ENCODE measurements at regions not wholly inside any gene's neighbourhood (a gene's known extent, or its start where the extent isn't known, plus 50 kb on each side); places are given as distances from the start of the nearest gene placed in this dataset.

GRCh38 chr4:23614284-23614892, 275.5 kb downstream of the PPARGC1A start (continued):
- TF ChIP-seq HMGXB4 (CRISPR knock-in tag; IDR thresholded peaks at IDR 0.05; ENCODE audit: borderline replicate concordance in 1 of 2, low read depth in 1 of 2) (no peak), ZNF644 (CRISPR knock-in tag; IDR thresholded peaks at IDR 0.05; ENCODE audit: low read depth) (0 out of 2 replicates have a peak, but pooled peaks have one; percentile 16)

DNA sequence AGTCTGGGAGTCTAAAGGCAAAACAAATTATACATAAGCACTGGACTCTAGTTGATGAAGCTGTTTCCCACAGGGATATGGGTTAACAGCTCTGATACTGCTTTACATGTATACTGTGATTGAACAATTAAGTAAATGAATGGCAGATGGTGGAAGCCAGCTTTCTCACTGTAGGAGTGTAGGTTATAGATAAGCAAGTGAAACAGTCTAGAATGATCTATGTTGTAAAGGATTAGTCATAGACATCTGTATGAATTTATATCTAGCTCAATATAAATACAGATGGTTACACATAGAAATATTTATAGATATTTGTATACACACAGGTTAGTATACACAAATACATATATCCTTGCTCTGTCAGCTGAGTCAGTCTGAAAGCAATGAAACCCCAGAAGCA, 276.1 kb downstream of the PPARGC1A start:
- intact Hi-C loops (cut with micrococcal nuclease; ENCODE audit: unreplicated experiment) = loop anchor here (5.0 kb wide), 1 partner anchor 476 kb away; no protein-coding TSS in a partner anchor
- CTCF ChIA-PET (ENCODE audit: low intra/inter-chr PET ratio, low total read pairs) = no interaction called here
- H2AFZ ChIP-seq (ENCODE audit: low read length) = no peak overlapping the region
- no peak overlapping the region for H3K4me2 ChIP-seq (ENCODE audit: low read depth, low read length)
- in situ Hi-C loops (cut with HindIII; ENCODE audit: extremely low pct_ligation_motif_present, low pct_unique_long_range_greater_than_20kb) = no loop called here
- H3K27me3 ChIP-seq (ENCODE audit: control insufficient read depth in 1 of 2, insufficient read depth in 2 of 2, low read length in 2 of 2) = no peaks in the 10 kb centered on the region
- ATAC-seq (no peak), FAIRE-seq (no peak), DNase-seq (ENCODE audit: low spot score) (no peak)
- no peaks in the 10 kb centered on the region for H3K79me2 ChIP-seq (ENCODE audit: insufficient read depth, low read length)
- H3K27ac ChIP-seq (ENCODE audit: extremely low read length, insufficient read depth, low read length) = no peak overlapping the region
- TF ChIP-seq ZNF713 (CRISPR knock-in tag; IDR thresholded peaks at IDR 0.05) (no peak), ZNF704 (CRISPR knock-in tag; IDR thresholded peaks at IDR 0.05; ENCODE audit: borderline replicate concordance) (no peak), MTF1 (CRISPR knock-in tag; IDR thresholded peaks at IDR 0.05) (no peak), ZNF10 (CRISPR knock-in tag; IDR thresholded peaks at IDR 0.05; ENCODE audit: borderline replicate concordance, low read depth) (no peak), ZNF143 (CRISPR knock-in tag; IDR thresholded peaks at IDR 0.05) (no peak)
- TF ChIP-seq, protein P1, sequence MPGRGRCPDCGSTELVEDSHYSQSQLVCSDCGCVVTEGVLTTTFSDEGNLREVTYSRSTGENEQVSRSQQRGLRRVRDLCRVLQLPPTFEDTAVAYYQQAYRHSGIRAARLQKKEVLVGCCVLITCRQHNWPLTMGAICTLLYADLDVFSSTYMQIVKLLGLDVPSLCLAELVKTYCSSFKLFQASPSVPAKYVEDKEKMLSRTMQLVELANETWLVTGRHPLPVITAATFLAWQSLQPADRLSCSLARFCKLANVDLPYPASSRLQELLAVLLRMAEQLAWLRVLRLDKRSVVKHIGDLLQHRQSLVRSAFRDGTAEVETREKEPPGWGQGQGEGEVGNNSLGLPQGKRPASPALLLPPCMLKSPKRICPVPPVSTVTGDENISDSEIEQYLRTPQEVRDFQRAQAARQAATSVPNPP (CRISPR knock-in tag; IDR thresholded peaks at IDR 0.05) = no peak
- TF ChIP-seq, protein P2, sequence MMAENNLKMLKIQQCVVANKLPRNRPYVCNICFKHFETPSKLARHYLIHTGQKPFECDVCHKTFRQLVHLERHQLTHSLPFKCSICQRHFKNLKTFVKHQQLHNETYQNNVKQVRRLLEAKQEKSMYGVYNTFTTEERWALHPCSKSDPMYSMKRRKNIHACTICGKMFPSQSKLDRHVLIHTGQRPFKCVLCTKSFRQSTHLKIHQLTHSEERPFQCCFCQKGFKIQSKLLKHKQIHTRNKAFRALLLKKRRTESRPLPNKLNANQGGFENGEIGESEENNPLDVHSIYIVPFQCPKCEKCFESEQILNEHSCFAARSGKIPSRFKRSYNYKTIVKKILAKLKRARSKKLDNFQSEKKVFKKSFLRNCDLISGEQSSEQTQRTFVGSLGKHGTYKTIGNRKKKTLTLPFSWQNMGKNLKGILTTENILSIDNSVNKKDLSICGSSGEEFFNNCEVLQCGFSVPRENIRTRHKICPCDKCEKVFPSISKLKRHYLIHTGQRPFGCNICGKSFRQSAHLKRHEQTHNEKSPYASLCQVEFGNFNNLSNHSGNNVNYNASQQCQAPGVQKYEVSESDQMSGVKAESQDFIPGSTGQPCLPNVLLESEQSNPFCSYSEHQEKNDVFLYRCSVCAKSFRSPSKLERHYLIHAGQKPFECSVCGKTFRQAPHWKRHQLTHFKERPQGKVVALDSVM (CRISPR knock-in tag; IDR thresholded peaks at IDR 0.05) = no peak
- BruUV-seq (replicated peaks) = no TSS peak
- H3K4me1 ChIP-seq (ENCODE audit: insufficient read depth, low read length) = no peaks in the 10 kb centered on the region
- H3K9ac ChIP-seq (ENCODE audit: insufficient read depth, low read depth, low read length) = no peak overlapping the region
- H4K20me1 ChIP-seq (ENCODE audit: insufficient read depth, low read length) = no peaks in the 10 kb centered on the region
- H3K36me3 ChIP-seq (replicated peaks in 1 of 2; ENCODE audit: control insufficient read depth in 1 of 2, insufficient read depth in 2 of 2, low read length in 2 of 2) = no peaks in the 10 kb centered on the region
- H3K9me3 ChIP-seq (ENCODE audit: low read length) = no peaks in the 10 kb centered on the region
- POLR2A ChIA-PET = no interaction called here
- H3K4me3 ChIP-seq (replicated peaks in 1 of 3; ENCODE audit: insufficient read depth in 1 of 3, low read depth in 2 of 3, low read length in 3 of 3) = no peak overlapping the region

Measured in HepG2 (cell line).